ENCODE measurements at regions not wholly inside any gene's neighbourhood (a gene's known extent, or its start where the extent isn't known, plus 50 kb on each side); places are given as distances from the start of the nearest gene placed in this dataset.

DNA sequence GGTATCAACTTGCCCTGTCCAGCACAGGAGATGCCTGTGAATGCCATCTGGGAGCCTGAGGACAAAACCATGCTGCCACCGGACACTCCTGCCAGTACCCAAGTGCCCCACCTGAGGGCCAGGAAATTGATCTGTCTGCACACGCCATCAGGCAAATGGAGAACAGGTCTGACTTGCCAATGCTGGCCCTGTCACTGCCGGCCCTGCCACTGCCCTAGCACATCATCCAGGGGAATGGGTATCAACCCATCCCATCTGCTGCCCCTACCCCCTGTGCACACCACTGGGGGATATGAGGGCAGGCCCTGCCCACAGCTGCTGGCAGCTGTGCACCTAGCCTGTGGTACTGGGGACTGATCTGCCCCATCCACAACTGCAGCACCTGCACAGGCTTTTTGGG, 1081.6 kb upstream of the EYS start:
- peaks cover 3% of the 10 kb centered on the region for H3K9me3 ChIP-seq (replicated peaks; ENCODE audit: control insufficient read depth, insufficient read depth, low read length)
- no peak overlapping the region for H3K4me3 ChIP-seq (replicated peaks in 1 of 3; ENCODE audit: insufficient read depth in 1 of 3, low read depth in 1 of 3, low read length in 3 of 3)
- TF ChIP-seq GATA2 (IDR thresholded peaks at IDR 0.05; ENCODE audit: insufficient read depth, insufficient read length, low read depth, low read length) (no peak), POLR2A (IDR thresholded peaks at IDR 0.05; ENCODE audit: low read depth, low read length) (no peak), MYC (IDR thresholded peaks at IDR 0.05; ENCODE audit: low read depth, low read length) (no peak), EZH2 (IDR thresholded peaks at IDR 0.05; ENCODE audit: borderline replicate concordance, low read depth, low read length, severe bottlenecking) (no peak), FOS (IDR thresholded peaks at IDR 0.05; ENCODE audit: borderline replicate concordance, insufficient read depth, low read length) (no peak), JUN (IDR thresholded peaks at IDR 0.05; ENCODE audit: borderline replicate concordance, insufficient read depth, insufficient read length, low read depth) (no peak), POLR2AphosphoS5 (IDR thresholded peaks at IDR 0.05; ENCODE audit: insufficient read depth, low read depth, low read length) (no peak)
- TF ChIP-seq, protein P1, sequence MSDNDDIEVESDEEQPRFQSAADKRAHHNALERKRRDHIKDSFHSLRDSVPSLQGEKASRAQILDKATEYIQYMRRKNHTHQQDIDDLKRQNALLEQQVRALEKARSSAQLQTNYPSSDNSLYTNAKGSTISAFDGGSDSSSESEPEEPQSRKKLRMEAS (IDR thresholded peaks at IDR 0.05; ENCODE audit: insufficient read depth, insufficient read length), result no peak
- TF ChIP-seq, protein P2, sequence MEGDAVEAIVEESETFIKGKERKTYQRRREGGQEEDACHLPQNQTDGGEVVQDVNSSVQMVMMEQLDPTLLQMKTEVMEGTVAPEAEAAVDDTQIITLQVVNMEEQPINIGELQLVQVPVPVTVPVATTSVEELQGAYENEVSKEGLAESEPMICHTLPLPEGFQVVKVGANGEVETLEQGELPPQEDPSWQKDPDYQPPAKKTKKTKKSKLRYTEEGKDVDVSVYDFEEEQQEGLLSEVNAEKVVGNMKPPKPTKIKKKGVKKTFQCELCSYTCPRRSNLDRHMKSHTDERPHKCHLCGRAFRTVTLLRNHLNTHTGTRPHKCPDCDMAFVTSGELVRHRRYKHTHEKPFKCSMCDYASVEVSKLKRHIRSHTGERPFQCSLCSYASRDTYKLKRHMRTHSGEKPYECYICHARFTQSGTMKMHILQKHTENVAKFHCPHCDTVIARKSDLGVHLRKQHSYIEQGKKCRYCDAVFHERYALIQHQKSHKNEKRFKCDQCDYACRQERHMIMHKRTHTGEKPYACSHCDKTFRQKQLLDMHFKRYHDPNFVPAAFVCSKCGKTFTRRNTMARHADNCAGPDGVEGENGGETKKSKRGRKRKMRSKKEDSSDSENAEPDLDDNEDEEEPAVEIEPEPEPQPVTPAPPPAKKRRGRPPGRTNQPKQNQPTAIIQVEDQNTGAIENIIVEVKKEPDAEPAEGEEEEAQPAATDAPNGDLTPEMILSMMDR (IDR thresholded peaks at IDR 0.05; ENCODE audit: extremely low read depth in 1 of 2, insufficient read depth in 1 of 2, low read depth in 1 of 2, low read length in 2 of 2), result no peak
- no peak overlapping the region for H2AFZ ChIP-seq (ENCODE audit: low read depth, low read length)
- H3K27ac ChIP-seq (ENCODE audit: insufficient read depth, low read depth, low read length), result no peak overlapping the region
- POLR2A ChIA-PET, result no interaction called here
- H3K27me3 ChIP-seq (ENCODE audit: control insufficient read depth in 2 of 2, insufficient read depth in 2 of 2, low read length in 2 of 2), result no peaks in the 10 kb centered on the region
- no TSS peak for BruUV-seq (replicated peaks)
- no peak overlapping the region for H3K9ac ChIP-seq (replicated peaks; ENCODE audit: extremely low read depth, insufficient read depth, low read length)
- no peaks in the 10 kb centered on the region for H3K4me1 ChIP-seq (ENCODE audit: control insufficient read depth, extremely low read depth, insufficient read depth, low read length)
- H3K36me3 ChIP-seq (ENCODE audit: control insufficient read depth in 2 of 2, extremely low read depth in 1 of 2, insufficient read depth in 2 of 2, low read length in 2 of 2), result no peaks in the 10 kb centered on the region
- no peak overlapping the region for H3K4me2 ChIP-seq (ENCODE audit: insufficient read depth, low read length)
- CTCF ChIA-PET, result no interaction called here
- no peaks in the 10 kb centered on the region for H3K9me1 ChIP-seq (replicated peaks; ENCODE audit: control insufficient read depth, extremely low read depth, insufficient read depth, low read length)
- DNase-seq (ENCODE audit: low read depth, low spot score) (no peak), FAIRE-seq (no peak)
- no peaks in the 10 kb centered on the region for H4K20me1 ChIP-seq (replicated peaks; ENCODE audit: control insufficient read depth, extremely low read depth, insufficient read depth, low read length)
- H3K79me2 ChIP-seq (ENCODE audit: control insufficient read depth, insufficient read depth, low read length), result no peaks in the 10 kb centered on the region
- intact Hi-C loops (cut with micrococcal nuclease) (no loop called here), dilution Hi-C loops (cut with MboI; ENCODE audit: extremely low pct_ligation_motif_present, low sequenced_read_pairs) (no loop called here)

Data from endothelial cell of umbilical vein (primary cell).